Liver (tissue), 8 donors: ENCODE measurements at regions not wholly inside any gene's neighbourhood (a gene's known extent, or its start where the extent isn't known, plus 50 kb on each side); places are given as distances from the start of the nearest gene placed in this dataset.

Source experiments
- DNase-seq: peaks from one replicate; pipeline ENCODE4 v3.0.0-alpha.2; 2017; ENCODE audit warnings: low spot score
- H3K27ac ChIP-seq, 2 donors: one replicate each; pipeline ENCODE4 v1.7.0; 2013; ENCODE audit warnings: inconsistent platforms in 2 of 2, low read length in 2 of 2, control low read depth in 1 of 2, low read depth in 1 of 2, mild to moderate bottlenecking in 1 of 2
- H3K27me3 ChIP-seq, 4 donors: one replicate each; pipeline versions ENCODE4 v1.6.1 to v1.7.0; 2013; ENCODE audit warnings: low read length in 3 of 4, inconsistent platforms in 1 of 4, mild to moderate bottlenecking in 1 of 4, moderate library complexity in 1 of 4; ENCODE audit not compliant: control insufficient read depth in 4 of 4, insufficient read depth in 4 of 4
- H3K36me3 ChIP-seq, 4 donors: one replicate each; pipeline versions ENCODE4 v1.6.1 to v1.7.0; 2013; ENCODE audit warnings: low read length in 3 of 4, mild to moderate bottlenecking in 3 of 4, low read depth in 1 of 4, moderate library complexity in 1 of 4; ENCODE audit not compliant: control insufficient read depth in 4 of 4, insufficient read depth in 3 of 4
- H3K4me1 ChIP-seq, 4 donors: one replicate each; pipeline versions ENCODE4 v1.6.1 to v1.7.0; 2013; ENCODE audit warnings: low read length in 3 of 4, mild to moderate bottlenecking in 3 of 4, moderate library complexity in 1 of 4; ENCODE audit not compliant: control insufficient read depth in 4 of 4, insufficient read depth in 4 of 4
- H3K4me3 ChIP-seq, 3 donors: one replicate each; pipeline versions ENCODE4 v1.6.1 to v1.7.0; 2013; ENCODE audit warnings: low read length in 3 of 3, control low read depth in 1 of 3, low read depth in 1 of 3, mild to moderate bottlenecking in 1 of 3
- H3K9ac ChIP-seq, 2 donors: one replicate each; pipeline ENCODE4 v1.7.0; 2013; ENCODE audit warnings: low read length in 2 of 2, mild to moderate bottlenecking in 2 of 2, moderate library complexity in 2 of 2, control low read depth in 1 of 2, low read depth in 1 of 2
- H3K9me3 ChIP-seq, 4 donors: one replicate each; pipeline versions ENCODE4 v1.6.1 to v1.7.0; 2013; ENCODE audit warnings: low read length in 3 of 4; ENCODE audit not compliant: control insufficient read depth in 4 of 4
- GABPA ChIP-seq, 2 donors: IDR thresholded peaks in 1 of 2; conservative IDR thresholded peaks in 1 of 2; 2 replicates each; pipeline ENCODE4 v1.6.1; 2016; ENCODE audit warnings: antibody characterized with exemption in 2 of 2, mild to moderate bottlenecking in 1 of 2, moderate library complexity in 1 of 2
- HNF4A ChIP-seq, 2 donors: conservative IDR thresholded peaks; 2 replicates each; pipeline ENCODE4 v1.6.1; 2016; ENCODE audit warnings: antibody characterized with exemption in 2 of 2, mild to moderate bottlenecking in 2 of 2
- HNF4G ChIP-seq: IDR thresholded peaks from 2 replicates; pipeline ENCODE4 v1.6.1; 2016; ENCODE audit warnings: antibody characterized with exemption
- JUND ChIP-seq, 2 donors: IDR thresholded peaks; 2 replicates each; pipeline ENCODE4 v1.6.1; 2016; ENCODE audit warnings: antibody characterized with exemption in 2 of 2
- RAD21 ChIP-seq, 2 donors: IDR thresholded peaks; 2 replicates each; pipeline ENCODE4 v1.6.1; 2016; ENCODE audit warnings: antibody characterized with exemption in 2 of 2, mild to moderate bottlenecking in 2 of 2
- RXRA ChIP-seq, 2 donors: IDR thresholded peaks; 2 replicates each; pipeline ENCODE4 v1.6.1; 2017 to 2018; ENCODE audit warnings: antibody characterized with exemption in 2 of 2, mild to moderate bottlenecking in 1 of 2
- SP1 ChIP-seq: IDR thresholded peaks from 2 replicates; pipeline ENCODE4 v1.6.1; 2018; ENCODE audit warnings: antibody characterized with exemption, mild to moderate bottlenecking
- TAF1 ChIP-seq: conservative IDR thresholded peaks from 2 replicates; pipeline ENCODE4 v1.6.1; 2016; ENCODE audit warnings: antibody characterized with exemption, mild to moderate bottlenecking
- YY1 ChIP-seq: IDR thresholded peaks from 2 replicates; pipeline ENCODE4 v1.6.1; 2016; ENCODE audit warnings: antibody characterized with exemption, mild to moderate bottlenecking
- WGBS: extraction: QIAGEN DNeasy Blood & Tissue Kit; methylation state at CpG from one replicate; pipeline ENCODE4 v1.1.7; 2013; 5-methylcytosine and 5-hydroxymethylcytosine counted together
- TF ChIP-seq, protein P1 (sequence below): IDR thresholded peaks from 2 replicates; pipeline ENCODE4 v1.6.1; 2016; ENCODE audit warnings: antibody characterized with exemption, mild to moderate bottlenecking
- TF ChIP-seq, protein P2 (sequence below): fragments of 150-350 bp; IDR thresholded peaks from 2 replicates; pipeline ENCODE4 v1.5.1; 2017; ENCODE audit warnings: improper control_type of control experiment, low read depth, low read length; ENCODE audit not compliant: missing input control
- TF ChIP-seq, protein P3 (sequence below): IDR thresholded peaks from 2 replicates; pipeline ENCODE4 v1.6.1; 2016; ENCODE audit warnings: antibody characterized with exemption
- donor health status: healthy.
- donor health status: healthy.
- donor health status: healthy.
- donor health status: healthy.
- donor health status: healthy.

DNA sequence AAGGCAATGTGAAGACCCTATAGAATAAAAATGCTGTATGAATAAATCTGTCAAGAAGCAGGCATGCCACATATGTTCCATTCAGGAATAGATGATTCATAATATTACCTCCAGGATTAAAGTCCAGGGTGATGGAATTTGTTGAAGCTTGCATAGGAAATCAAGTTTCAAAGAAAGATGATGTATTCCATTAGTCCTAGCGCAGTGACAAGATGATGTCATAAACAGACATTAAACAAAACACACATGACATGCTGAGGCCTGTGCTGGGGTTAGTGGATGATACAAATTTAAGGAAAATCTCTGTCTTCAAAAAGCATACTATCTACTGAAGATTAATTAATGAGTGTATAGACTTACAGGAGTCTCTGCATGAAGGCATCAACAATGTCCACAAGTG is 1025.2 kb downstream of the CDH11 start (continued):
- TF ChIP-seq, protein P1, sequence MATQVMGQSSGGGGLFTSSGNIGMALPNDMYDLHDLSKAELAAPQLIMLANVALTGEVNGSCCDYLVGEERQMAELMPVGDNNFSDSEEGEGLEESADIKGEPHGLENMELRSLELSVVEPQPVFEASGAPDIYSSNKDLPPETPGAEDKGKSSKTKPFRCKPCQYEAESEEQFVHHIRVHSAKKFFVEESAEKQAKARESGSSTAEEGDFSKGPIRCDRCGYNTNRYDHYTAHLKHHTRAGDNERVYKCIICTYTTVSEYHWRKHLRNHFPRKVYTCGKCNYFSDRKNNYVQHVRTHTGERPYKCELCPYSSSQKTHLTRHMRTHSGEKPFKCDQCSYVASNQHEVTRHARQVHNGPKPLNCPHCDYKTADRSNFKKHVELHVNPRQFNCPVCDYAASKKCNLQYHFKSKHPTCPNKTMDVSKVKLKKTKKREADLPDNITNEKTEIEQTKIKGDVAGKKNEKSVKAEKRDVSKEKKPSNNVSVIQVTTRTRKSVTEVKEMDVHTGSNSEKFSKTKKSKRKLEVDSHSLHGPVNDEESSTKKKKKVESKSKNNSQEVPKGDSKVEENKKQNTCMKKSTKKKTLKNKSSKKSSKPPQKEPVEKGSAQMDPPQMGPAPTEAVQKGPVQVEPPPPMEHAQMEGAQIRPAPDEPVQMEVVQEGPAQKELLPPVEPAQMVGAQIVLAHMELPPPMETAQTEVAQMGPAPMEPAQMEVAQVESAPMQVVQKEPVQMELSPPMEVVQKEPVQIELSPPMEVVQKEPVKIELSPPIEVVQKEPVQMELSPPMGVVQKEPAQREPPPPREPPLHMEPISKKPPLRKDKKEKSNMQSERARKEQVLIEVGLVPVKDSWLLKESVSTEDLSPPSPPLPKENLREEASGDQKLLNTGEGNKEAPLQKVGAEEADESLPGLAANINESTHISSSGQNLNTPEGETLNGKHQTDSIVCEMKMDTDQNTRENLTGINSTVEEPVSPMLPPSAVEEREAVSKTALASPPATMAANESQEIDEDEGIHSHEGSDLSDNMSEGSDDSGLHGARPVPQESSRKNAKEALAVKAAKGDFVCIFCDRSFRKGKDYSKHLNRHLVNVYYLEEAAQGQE, result no peak

- Histone ChIP-seq H3K27ac (no peak overlapping the region), H3K36me3 (no peaks in the 10 kb centered on the region), H3K4me1 (no peaks in the 10 kb centered on the region), H3K4me3 (no peak overlapping the region), H3K9ac (no peak overlapping the region), H3K27me3 (no peaks in the 10 kb centered on the region), H3K9me3 (no peaks in the 10 kb centered on the region)
- TF ChIP-seq, protein P1, result no peak
- TF ChIP-seq TAF1 (no peak), HNF4G (no peak), SP1 (no peak), RAD21 (IDR thresholded peaks at IDR 0.05) (no peak), RXRA (IDR thresholded peaks at IDR 0.05) (no peak), GABPA (IDR thresholded peaks at IDR 0.05 in 1 of 2, conservative IDR thresholded peaks at IDR 0.05 in 1 of 2) (no peak)
- TF ChIP-seq, protein P2, sequence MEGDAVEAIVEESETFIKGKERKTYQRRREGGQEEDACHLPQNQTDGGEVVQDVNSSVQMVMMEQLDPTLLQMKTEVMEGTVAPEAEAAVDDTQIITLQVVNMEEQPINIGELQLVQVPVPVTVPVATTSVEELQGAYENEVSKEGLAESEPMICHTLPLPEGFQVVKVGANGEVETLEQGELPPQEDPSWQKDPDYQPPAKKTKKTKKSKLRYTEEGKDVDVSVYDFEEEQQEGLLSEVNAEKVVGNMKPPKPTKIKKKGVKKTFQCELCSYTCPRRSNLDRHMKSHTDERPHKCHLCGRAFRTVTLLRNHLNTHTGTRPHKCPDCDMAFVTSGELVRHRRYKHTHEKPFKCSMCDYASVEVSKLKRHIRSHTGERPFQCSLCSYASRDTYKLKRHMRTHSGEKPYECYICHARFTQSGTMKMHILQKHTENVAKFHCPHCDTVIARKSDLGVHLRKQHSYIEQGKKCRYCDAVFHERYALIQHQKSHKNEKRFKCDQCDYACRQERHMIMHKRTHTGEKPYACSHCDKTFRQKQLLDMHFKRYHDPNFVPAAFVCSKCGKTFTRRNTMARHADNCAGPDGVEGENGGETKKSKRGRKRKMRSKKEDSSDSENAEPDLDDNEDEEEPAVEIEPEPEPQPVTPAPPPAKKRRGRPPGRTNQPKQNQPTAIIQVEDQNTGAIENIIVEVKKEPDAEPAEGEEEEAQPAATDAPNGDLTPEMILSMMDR, result no peak
- no peak for DNase-seq
- WGBS, result 77% methylated on average over 7 of the region's 7 CpGs
These were observed 1026.8 kb downstream of the CDH11 start for GRCh38 chr16:64094992-64095634.

DNA sequence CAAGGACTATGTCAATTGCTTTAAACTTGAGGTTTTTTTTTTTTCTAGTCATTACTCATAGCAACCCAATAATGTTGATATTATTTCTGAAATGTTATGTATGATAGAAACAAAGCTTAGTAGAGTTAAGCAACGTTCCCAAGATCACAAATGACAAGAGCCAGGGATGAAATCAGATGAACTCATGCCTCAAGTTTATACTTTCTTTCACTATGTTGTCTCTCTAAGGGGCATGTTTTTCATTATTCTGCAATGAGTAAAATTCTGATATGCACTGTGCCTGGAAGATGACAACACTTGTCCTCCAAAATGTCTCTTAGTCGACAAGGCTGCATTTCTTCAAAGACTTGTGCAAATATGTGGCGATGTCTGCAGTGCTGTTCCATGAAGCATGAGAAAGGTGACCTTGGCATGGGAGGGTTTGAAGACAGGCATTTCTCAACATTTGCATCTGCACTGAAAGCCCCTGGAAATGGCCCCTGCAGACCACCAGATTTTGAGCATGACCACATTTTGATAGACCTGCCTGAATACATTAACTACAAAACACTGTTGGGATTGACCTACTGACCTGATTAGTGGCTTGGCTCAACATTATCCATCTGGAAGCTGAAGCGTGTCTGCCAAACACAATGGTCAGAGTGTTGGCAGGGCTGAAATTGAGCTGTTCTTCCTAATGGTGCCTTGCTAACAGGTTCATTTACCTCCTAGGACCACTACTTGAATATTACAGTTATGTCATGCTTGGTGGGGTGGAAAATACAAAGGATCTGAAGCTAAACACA is 1027.5 kb downstream of the CDH11 start:
- TF ChIP-seq, protein P3, sequence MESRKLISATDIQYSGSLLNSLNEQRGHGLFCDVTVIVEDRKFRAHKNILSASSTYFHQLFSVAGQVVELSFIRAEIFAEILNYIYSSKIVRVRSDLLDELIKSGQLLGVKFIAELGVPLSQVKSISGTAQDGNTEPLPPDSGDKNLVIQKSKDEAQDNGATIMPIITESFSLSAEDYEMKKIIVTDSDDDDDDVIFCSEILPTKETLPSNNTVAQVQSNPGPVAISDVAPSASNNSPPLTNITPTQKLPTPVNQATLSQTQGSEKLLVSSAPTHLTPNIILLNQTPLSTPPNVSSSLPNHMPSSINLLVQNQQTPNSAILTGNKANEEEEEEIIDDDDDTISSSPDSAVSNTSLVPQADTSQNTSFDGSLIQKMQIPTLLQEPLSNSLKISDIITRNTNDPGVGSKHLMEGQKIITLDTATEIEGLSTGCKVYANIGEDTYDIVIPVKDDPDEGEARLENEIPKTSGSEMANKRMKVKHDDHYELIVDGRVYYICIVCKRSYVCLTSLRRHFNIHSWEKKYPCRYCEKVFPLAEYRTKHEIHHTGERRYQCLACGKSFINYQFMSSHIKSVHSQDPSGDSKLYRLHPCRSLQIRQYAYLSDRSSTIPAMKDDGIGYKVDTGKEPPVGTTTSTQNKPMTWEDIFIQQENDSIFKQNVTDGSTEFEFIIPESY, result no peak
- TF ChIP-seq, protein P1, result no peak
- no peak for TF ChIP-seq JUND (IDR thresholded peaks at IDR 0.05)
- TF ChIP-seq YY1, result no peak
- TF ChIP-seq HNF4A (conservative IDR thresholded peaks at IDR 0.05), result no peak
- H3K27me3 ChIP-seq, result no peaks in the 10 kb centered on the region
- WGBS, result 73% methylated on average over 4 of the region's 4 CpGs

More for the DNA sequence above, 1027.5 kb downstream of the CDH11 start:
- Histone ChIP-seq H3K36me3 (no peaks in the 10 kb centered on the region), H3K9me3 (no peaks in the 10 kb centered on the region), H3K4me1 (no peaks in the 10 kb centered on the region), H3K9ac (no peak overlapping the region), H3K4me3 (no peak overlapping the region), H3K27ac (no peak overlapping the region)
- no peak for DNase-seq
